ENCODE measurements at regions not wholly inside any gene's neighbourhood (a gene's known extent, or its start where the extent isn't known, plus 50 kb on each side); places are given as distances from the start of the nearest gene placed in this dataset.

DNA sequence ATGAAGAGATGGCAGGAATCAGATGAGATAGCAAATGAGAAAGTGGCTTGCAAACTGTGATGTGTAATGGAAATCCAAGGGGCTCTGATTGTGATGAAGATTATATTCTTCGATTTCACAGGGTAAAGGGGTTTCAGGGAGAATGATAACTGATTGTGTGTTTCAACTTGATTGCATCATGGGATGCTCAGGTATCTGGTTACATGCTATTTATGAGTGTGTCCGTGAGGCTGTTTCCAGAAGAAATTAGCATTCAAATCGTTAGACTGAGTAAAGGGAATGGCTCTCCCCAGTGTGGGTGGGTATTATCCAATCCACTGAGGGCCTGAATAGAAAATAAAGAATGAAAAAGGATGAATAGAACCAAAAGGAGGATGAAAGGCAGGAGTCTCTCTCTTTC, 278.7 kb upstream of the LARGE1 start:
- Histone ChIP-seq H3K4me3 (ENCODE audit: low read depth, low read length) (no peak overlapping the region), H3K27me3 (ENCODE audit: control insufficient read depth, insufficient read depth, low read length) (no peaks in the 10 kb centered on the region), H3K79me2 (no peaks in the 10 kb centered on the region), H3K4me1 (no peaks in the 10 kb centered on the region), H3K4me2 (ENCODE audit: low read length) (no peak overlapping the region), H3K9me3 (ENCODE audit: control insufficient read depth, low read length) (no peaks in the 10 kb centered on the region), H3K27ac (no peak overlapping the region), H3K36me3 (ENCODE audit: control insufficient read depth, insufficient read depth, low read length) (no peaks in the 10 kb centered on the region), H2AFZ (no peak overlapping the region), H3K9ac (no peak overlapping the region)
- TF ChIP-seq, protein P1, sequence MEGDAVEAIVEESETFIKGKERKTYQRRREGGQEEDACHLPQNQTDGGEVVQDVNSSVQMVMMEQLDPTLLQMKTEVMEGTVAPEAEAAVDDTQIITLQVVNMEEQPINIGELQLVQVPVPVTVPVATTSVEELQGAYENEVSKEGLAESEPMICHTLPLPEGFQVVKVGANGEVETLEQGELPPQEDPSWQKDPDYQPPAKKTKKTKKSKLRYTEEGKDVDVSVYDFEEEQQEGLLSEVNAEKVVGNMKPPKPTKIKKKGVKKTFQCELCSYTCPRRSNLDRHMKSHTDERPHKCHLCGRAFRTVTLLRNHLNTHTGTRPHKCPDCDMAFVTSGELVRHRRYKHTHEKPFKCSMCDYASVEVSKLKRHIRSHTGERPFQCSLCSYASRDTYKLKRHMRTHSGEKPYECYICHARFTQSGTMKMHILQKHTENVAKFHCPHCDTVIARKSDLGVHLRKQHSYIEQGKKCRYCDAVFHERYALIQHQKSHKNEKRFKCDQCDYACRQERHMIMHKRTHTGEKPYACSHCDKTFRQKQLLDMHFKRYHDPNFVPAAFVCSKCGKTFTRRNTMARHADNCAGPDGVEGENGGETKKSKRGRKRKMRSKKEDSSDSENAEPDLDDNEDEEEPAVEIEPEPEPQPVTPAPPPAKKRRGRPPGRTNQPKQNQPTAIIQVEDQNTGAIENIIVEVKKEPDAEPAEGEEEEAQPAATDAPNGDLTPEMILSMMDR (IDR thresholded peaks at IDR 0.05), result no peak

DNA sequence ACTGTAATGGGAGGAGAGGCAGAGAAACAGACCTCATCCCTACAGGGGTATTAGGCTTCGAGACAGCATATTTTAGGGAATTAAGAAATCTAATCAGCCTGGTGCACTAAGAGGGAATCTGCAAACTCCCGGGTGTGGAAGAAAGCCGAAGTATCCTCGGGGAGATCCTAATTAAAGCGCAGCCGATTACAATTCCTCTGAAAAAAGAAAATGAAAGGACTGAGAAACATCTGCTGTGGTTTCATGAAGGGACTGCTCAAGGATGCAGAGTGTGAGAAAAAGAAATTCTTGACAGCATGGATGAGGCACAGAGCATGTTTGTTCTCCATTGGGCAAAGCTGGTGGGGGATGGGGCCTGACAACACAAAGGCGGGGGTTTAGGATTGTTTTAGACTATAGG, 290.0 kb upstream of the LARGE1 start:
- H3K27ac ChIP-seq, result no peak overlapping the region
- H3K4me2 ChIP-seq (ENCODE audit: low read length), result no peak overlapping the region
- TF ChIP-seq, protein P1 (IDR thresholded peaks at IDR 0.05), result no peak
- H3K9me3 ChIP-seq (ENCODE audit: control insufficient read depth, low read length), result no peaks in the 10 kb centered on the region
- no peak overlapping the region for H3K4me3 ChIP-seq (ENCODE audit: low read depth, low read length)
- no peaks in the 10 kb centered on the region for H3K4me1 ChIP-seq
- no peak overlapping the region for H2AFZ ChIP-seq
- H3K27me3 ChIP-seq (ENCODE audit: control insufficient read depth, insufficient read depth, low read length), result no peaks in the 10 kb centered on the region
- no peaks in the 10 kb centered on the region for H3K36me3 ChIP-seq (ENCODE audit: control insufficient read depth, insufficient read depth, low read length)
- no peaks in the 10 kb centered on the region for H3K79me2 ChIP-seq
- no peak overlapping the region for H3K9ac ChIP-seq

DNA sequence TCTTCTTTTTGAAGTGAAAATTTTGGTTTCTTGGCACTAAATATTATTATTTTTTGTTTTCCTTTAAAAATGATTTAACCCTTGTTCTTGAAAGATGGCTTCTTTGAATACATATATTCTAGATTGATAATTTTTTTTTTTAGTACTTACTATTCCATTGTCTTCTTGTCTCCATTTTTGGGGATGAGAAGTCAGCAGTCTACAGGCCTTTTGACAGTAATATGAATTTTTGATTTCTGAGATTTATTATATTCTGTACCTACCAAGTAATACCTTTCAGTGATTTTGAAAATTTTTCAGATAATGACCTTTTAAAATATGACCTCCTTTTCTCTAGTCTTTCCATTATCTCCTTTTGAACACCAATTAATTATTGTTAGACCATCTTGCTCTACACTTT, 294.1 kb upstream of the LARGE1 start:
- H3K9ac ChIP-seq, result no peak overlapping the region
- no peaks in the 10 kb centered on the region for H3K36me3 ChIP-seq (ENCODE audit: control insufficient read depth, insufficient read depth, low read length)
- H3K9me3 ChIP-seq (ENCODE audit: control insufficient read depth, low read length), result no peaks in the 10 kb centered on the region
- no peak overlapping the region for H3K4me2 ChIP-seq (ENCODE audit: low read length)
- TF ChIP-seq, protein P1 (IDR thresholded peaks at IDR 0.05), result no peak
- no peaks in the 10 kb centered on the region for H3K4me1 ChIP-seq
- no peak overlapping the region for H2AFZ ChIP-seq
- no peak overlapping the region for H3K27ac ChIP-seq
- H3K27me3 ChIP-seq (ENCODE audit: control insufficient read depth, insufficient read depth, low read length), result no peaks in the 10 kb centered on the region
- no peak overlapping the region for H3K4me3 ChIP-seq (ENCODE audit: low read depth, low read length)
- H3K79me2 ChIP-seq, result no peaks in the 10 kb centered on the region

DNA sequence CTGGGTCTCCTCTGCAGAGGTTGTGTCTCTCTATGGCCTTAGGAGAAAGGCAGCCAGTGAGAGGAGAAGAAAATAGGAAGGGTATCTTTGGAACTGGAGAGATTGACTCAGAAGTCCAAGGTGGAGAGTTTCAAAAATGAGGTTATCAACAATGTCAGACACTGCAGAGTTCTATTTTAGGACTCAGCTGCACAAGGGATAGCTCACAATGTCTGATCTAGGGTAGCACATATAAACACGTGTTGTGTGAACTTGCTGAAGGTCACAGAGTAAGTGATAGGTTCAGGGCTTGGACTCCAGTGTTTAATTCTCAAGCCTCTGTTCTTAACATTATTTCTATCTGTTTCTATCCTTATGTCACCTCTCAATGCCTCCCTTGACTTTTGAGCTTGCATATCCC, 305.0 kb upstream of the LARGE1 start:
- Histone ChIP-seq H3K4me3 (ENCODE audit: low read depth, low read length) (no peak overlapping the region), H2AFZ (no peak overlapping the region), H3K36me3 (ENCODE audit: control insufficient read depth, insufficient read depth, low read length) (no peaks in the 10 kb centered on the region), H3K4me1 (no peaks in the 10 kb centered on the region), H3K27me3 (ENCODE audit: control insufficient read depth, insufficient read depth, low read length) (peaks cover 3% of the 10 kb centered on the region), H3K27ac (no peak overlapping the region), H3K9me3 (ENCODE audit: control insufficient read depth, low read length) (no peaks in the 10 kb centered on the region), H3K9ac (no peak overlapping the region), H3K79me2 (no peaks in the 10 kb centered on the region), H3K4me2 (ENCODE audit: low read length) (no peak overlapping the region)
- TF ChIP-seq, protein P1 (IDR thresholded peaks at IDR 0.05), result no peak

DNA sequence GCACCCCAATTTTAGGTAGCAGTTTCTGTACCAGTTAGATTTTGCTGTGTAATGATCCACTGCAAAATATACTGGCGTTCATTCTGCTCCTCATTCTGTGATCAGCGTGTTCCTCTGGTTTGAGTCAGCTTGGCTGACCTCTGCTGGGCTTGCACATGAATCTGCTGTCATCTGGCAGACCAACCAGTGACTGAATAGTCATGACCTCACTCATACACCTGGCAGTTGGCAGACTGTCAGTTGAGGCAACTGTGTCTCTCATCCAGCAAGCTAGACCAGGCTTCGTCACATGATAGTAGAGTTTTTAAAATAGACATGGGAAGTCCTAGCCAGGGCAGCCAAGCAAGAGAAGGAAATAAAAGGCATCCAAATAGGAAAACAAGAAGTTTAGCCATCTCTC, 316.3 kb upstream of the LARGE1 start:
- Histone ChIP-seq H3K4me2 (ENCODE audit: low read length) (no peak overlapping the region), H3K4me1 (no peaks in the 10 kb centered on the region), H2AFZ (no peak overlapping the region), H3K79me2 (no peaks in the 10 kb centered on the region), H3K4me3 (ENCODE audit: low read depth, low read length) (no peak overlapping the region), H3K9ac (no peak overlapping the region), H3K9me3 (ENCODE audit: control insufficient read depth, low read length) (peaks cover 4% of the 10 kb centered on the region), H3K27ac (no peak overlapping the region), H3K36me3 (ENCODE audit: control insufficient read depth, insufficient read depth, low read length) (no peaks in the 10 kb centered on the region), H3K27me3 (ENCODE audit: control insufficient read depth, insufficient read depth, low read length) (no peaks in the 10 kb centered on the region)
- TF ChIP-seq, protein P1 (IDR thresholded peaks at IDR 0.05), result no peak
